CD4-positive, alpha-beta memory T cell (primary cell): ENCODE measurements at regions not wholly inside any gene's neighbourhood (a gene's known extent, or its start where the extent isn't known, plus 50 kb on each side); places are given as distances from the start of the nearest gene placed in this dataset.

ENCODE experiments used
- CTCF ChIA-PET: fragments of 350-600 bp; sonication (Branson Sonifier 250); formaldehyde crosslinking; loops from one replicate; lab custom pipeline; 2021; ENCODE audit warnings: inconsistent platforms; ENCODE audit not compliant: partially characterized antibody; lab: Charles Lee
- POLR2A ChIA-PET: fragments of 350-600 bp; sonication (Branson Sonifier 250); formaldehyde crosslinking; loops from one replicate; lab custom pipeline; 2021; ENCODE audit not compliant: partially characterized antibody; lab: Charles Lee
- DNase-seq, 5 donors: peaks; one replicate each; pipeline versions ENCODE4 v3.0.0 to v3.0.0-alpha.2; 2020 to 2022; ENCODE audit warnings: mixed read lengths in 1 of 5
- H3K27ac ChIP-seq: one replicate; pipeline ENCODE4 v1.7.0; 2013; ENCODE audit warnings: low read depth, low read length
- H3K27me3 ChIP-seq: 2 replicates; pipeline ENCODE4 v1.7.0; 2013; ENCODE audit warnings: mild to moderate bottlenecking, low read length, moderate library complexity; ENCODE audit not compliant: insufficient read depth
- H3K36me3 ChIP-seq: 2 replicates; pipeline ENCODE4 v1.7.0; 2013; ENCODE audit warnings: mild to moderate bottlenecking, low read length, moderate library complexity; ENCODE audit not compliant: insufficient read depth
- H3K4me1 ChIP-seq: 2 replicates; pipeline ENCODE4 v1.7.0; 2013; ENCODE audit warnings: mild to moderate bottlenecking, low read length, moderate library complexity; ENCODE audit not compliant: insufficient read depth
- H3K4me3 ChIP-seq, 2 donors: one replicate each; pipeline ENCODE4 v1.7.0; 2013; ENCODE audit warnings: low read length in 2 of 2, mild to moderate bottlenecking in 1 of 2
- H3K9me3 ChIP-seq, 2 donors: one replicate each; pipeline ENCODE4 v1.7.0; 2013; ENCODE audit warnings: low read length in 2 of 2, control low read depth in 1 of 2; ENCODE audit not compliant: control insufficient read depth in 1 of 2
- H3K27ac Mint-ChIP-seq, 7 donors: one replicate each; pipeline ENCODE4 v1.8.0; 2020 to 2021; ENCODE audit warnings: mixed read lengths in 7 of 7, mild to moderate bottlenecking in 6 of 7, inconsistent platforms in 3 of 7, moderate library complexity in 3 of 7
- H3K27me3 Mint-ChIP-seq, 2 donors: one replicate each; pipeline ENCODE4 v1.8.0; 2020 to 2021; ENCODE audit warnings: mixed read lengths in 2 of 2
- H3K36me3 Mint-ChIP-seq, 2 donors: one replicate each; pipeline ENCODE4 v1.8.0; 2020 to 2021; ENCODE audit warnings: mixed read lengths in 2 of 2, inconsistent platforms in 1 of 2, mild to moderate bottlenecking in 1 of 2
- H3K4me1 Mint-ChIP-seq, 4 donors: one replicate each; pipeline ENCODE4 v1.8.0; 2020 to 2021; ENCODE audit warnings: mixed read lengths in 4 of 4, mild to moderate bottlenecking in 1 of 4
- H3K4me3 Mint-ChIP-seq, 8 donors: one replicate each; pipeline ENCODE4 v1.8.0; 2020 to 2021; ENCODE audit warnings: mixed read lengths in 8 of 8, mild to moderate bottlenecking in 7 of 8, moderate library complexity in 6 of 8, inconsistent platforms in 3 of 8
- H3K9me3 Mint-ChIP-seq, 8 donors: one replicate each; pipeline ENCODE4 v1.8.0; 2020 to 2021; ENCODE audit warnings: mixed read lengths in 8 of 8, mild to moderate bottlenecking in 5 of 8, inconsistent platforms in 3 of 8, moderate library complexity in 1 of 8
- intact Hi-C: fragments of 100-400 bp; cut with micrococcal nuclease; formaldehyde crosslinking; loops from one replicate; pipeline ENCODE4 v1.15.1; 2023

GRCh38 chr4:180280076-180280475, 1963.1 kb upstream of the TENM3 start:
- intact Hi-C loops: no loop called here
- ChIA-PET POLR2A (no interaction called here), CTCF (no interaction called here)
- Mint-ChIP-seq H3K27ac (no peak overlapping the region), H3K36me3 (no peaks in the 10 kb centered on the region), H3K9me3 (peaks cover 3 to 15% (median 7%) of the 10 kb centered on the region in 8 donors), H3K4me3 (no peak overlapping the region), H3K4me1 (no peaks in the 10 kb centered on the region), H3K27me3 (no peaks in the 10 kb centered on the region)
- Histone ChIP-seq H3K36me3 (no peaks in the 10 kb centered on the region), H3K4me1 (no peaks in the 10 kb centered on the region), H3K4me3 (no peak overlapping the region), H3K9me3 (peaks cover 0 to 5% of the 10 kb centered on the region in 2 donors), H3K27ac (no peak overlapping the region), H3K27me3 (no peaks in the 10 kb centered on the region)
- DNase-seq: no peak

- POLR2A ChIA-PET: no interaction called here
- H3K27me3 Mint-ChIP-seq: no peaks in the 10 kb centered on the region
- intact Hi-C loops: no loop called here
Measured at GRCh38 chr4:180280726-180281297, 1962.4 kb upstream of the TENM3 start.

GRCh38 chr4:180281724-180282123, 1961.5 kb upstream of the TENM3 start:
- Mint-ChIP-seq H3K27ac (no peak overlapping the region), H3K4me1 (no peaks in the 10 kb centered on the region), H3K27me3 (no peaks in the 10 kb centered on the region), H3K36me3 (no peaks in the 10 kb centered on the region), H3K4me3 (no peak overlapping the region), H3K9me3 (peaks cover 3 to 12% (median 7%) of the 10 kb centered on the region in 8 donors)
- no peaks in the 10 kb centered on the region for H3K36me3 ChIP-seq
- no peaks in the 10 kb centered on the region for H3K4me1 ChIP-seq
- no peak overlapping the region for H3K27ac ChIP-seq
- no peak overlapping the region for H3K4me3 ChIP-seq
- no peaks in the 10 kb centered on the region for H3K27me3 ChIP-seq
- POLR2A ChIA-PET: no interaction called here
- CTCF ChIA-PET: no interaction called here
- intact Hi-C loops: no loop called here
- DNase-seq: no peak
- peaks cover 0 to 5% of the 10 kb centered on the region in 2 donors for H3K9me3 ChIP-seq

More at GRCh38 chr4:180280726-180281297, 1962.4 kb upstream of the TENM3 start:
- no peak for DNase-seq
- no peaks in the 10 kb centered on the region for H3K27me3 ChIP-seq
- Mint-ChIP-seq H3K4me1 (no peaks in the 10 kb centered on the region), H3K27ac (no peak overlapping the region), H3K4me3 (no peak overlapping the region), H3K36me3 (no peaks in the 10 kb centered on the region), H3K9me3 (peaks cover 3 to 14% (median 7%) of the 10 kb centered on the region in 8 donors)
- CTCF ChIA-PET: no interaction called here
- H3K4me3 ChIP-seq: no peak overlapping the region
- no peak overlapping the region for H3K27ac ChIP-seq
- H3K4me1 ChIP-seq: no peaks in the 10 kb centered on the region
- peaks cover 0 to 5% of the 10 kb centered on the region in 2 donors for H3K9me3 ChIP-seq
- no peaks in the 10 kb centered on the region for H3K36me3 ChIP-seq

- H3K27ac ChIP-seq: no peak overlapping the region
- no peaks in the 10 kb centered on the region for H3K4me1 Mint-ChIP-seq
- peaks cover 0 to 5% of the 10 kb centered on the region in 2 donors for H3K9me3 ChIP-seq
- H3K27me3 ChIP-seq: no peaks in the 10 kb centered on the region
- H3K36me3 ChIP-seq: no peaks in the 10 kb centered on the region
- CTCF ChIA-PET: interaction anchor here (1.3 kb wide), 1 partner anchor 52 kb away, joined by 3 read pairs; no protein-coding TSS in a partner anchor
- H3K27ac Mint-ChIP-seq: no peak overlapping the region
- no peak overlapping the region for H3K4me3 Mint-ChIP-seq
- H3K4me3 ChIP-seq: no peak overlapping the region
- H3K27me3 Mint-ChIP-seq: no peaks in the 10 kb centered on the region
- no peak for DNase-seq
- H3K4me1 ChIP-seq: no peaks in the 10 kb centered on the region
- no peaks in the 10 kb centered on the region for H3K36me3 Mint-ChIP-seq
- H3K9me3 Mint-ChIP-seq: peaks cover 0 to 11% (median 3%) of the 10 kb centered on the region in 8 donors
- intact Hi-C loops: no loop called here
- POLR2A ChIA-PET: no interaction called here
Measured at GRCh38 chr4:180284267-180284666, 1958.9 kb upstream of the TENM3 start.

GRCh38 chr4:180285796-180286195, 1957.4 kb upstream of the TENM3 start:
- Histone ChIP-seq H3K36me3 (no peaks in the 10 kb centered on the region), H3K4me3 (no peak overlapping the region), H3K27me3 (no peaks in the 10 kb centered on the region), H3K4me1 (no peaks in the 10 kb centered on the region), H3K9me3 (peaks cover 0 to 5% of the 10 kb centered on the region in 2 donors), H3K27ac (no peak overlapping the region)
- Mint-ChIP-seq H3K27me3 (no peaks in the 10 kb centered on the region), H3K4me1 (no peaks in the 10 kb centered on the region), H3K27ac (no peak overlapping the region), H3K36me3 (no peaks in the 10 kb centered on the region), H3K4me3 (no peak overlapping the region), H3K9me3 (peaks cover 0 to 11% (median 6%) of the 10 kb centered on the region in 8 donors)
- intact Hi-C loops: no loop called here
- CTCF ChIA-PET: interaction anchor here (0.7 kb wide), 1 partner anchor 34 kb away, joined by 3 read pairs; no protein-coding TSS in a partner anchor
- no peak for DNase-seq
- POLR2A ChIA-PET: no interaction called here

GRCh38 chr4:180292339-180292738, 1950.9 kb upstream of the TENM3 start:
- H3K36me3 ChIP-seq: no peaks in the 10 kb centered on the region
- Mint-ChIP-seq H3K27me3 (no peaks in the 10 kb centered on the region), H3K4me1 (no peaks in the 10 kb centered on the region), H3K4me3 (no peak overlapping the region), H3K9me3 (peaks cover 0 to 14% (median 4%) of the 10 kb centered on the region in 8 donors), H3K27ac (no peak overlapping the region), H3K36me3 (no peaks in the 10 kb centered on the region)
- H3K27me3 ChIP-seq: no peaks in the 10 kb centered on the region
- no peak for DNase-seq
- H3K4me3 ChIP-seq: no peak overlapping the region
- CTCF ChIA-PET: no interaction called here
- no peaks in the 10 kb centered on the region for H3K9me3 ChIP-seq
- intact Hi-C loops: no loop called here
- POLR2A ChIA-PET: no interaction called here
- H3K27ac ChIP-seq: no peak overlapping the region
- no peaks in the 10 kb centered on the region for H3K4me1 ChIP-seq

GRCh38 chr4:180296036-180296599, 1947.1 kb upstream of the TENM3 start:
- Mint-ChIP-seq H3K4me1 (no peaks in the 10 kb centered on the region), H3K4me3 (no peak overlapping the region), H3K27me3 (no peaks in the 10 kb centered on the region), H3K27ac (no peak overlapping the region), H3K9me3 (peaks cover 0 to 26% (median 7%) of the 10 kb centered on the region in 8 donors), H3K36me3 (no peaks in the 10 kb centered on the region)
- intact Hi-C loops: no loop called here
- H3K4me1 ChIP-seq: no peaks in the 10 kb centered on the region
- H3K9me3 ChIP-seq: no peaks in the 10 kb centered on the region
- ChIA-PET POLR2A (no interaction called here), CTCF (no interaction called here)
- no peak overlapping the region for H3K27ac ChIP-seq
- H3K4me3 ChIP-seq: no peak overlapping the region
- H3K36me3 ChIP-seq: no peaks in the 10 kb centered on the region
- no peak for DNase-seq
- no peaks in the 10 kb centered on the region for H3K27me3 ChIP-seq
